ENCODE measurements at regions not wholly inside any gene's neighbourhood (a gene's known extent, or its start where the extent isn't known, plus 50 kb on each side); places are given as distances from the start of the nearest gene placed in this dataset.

GRCh38 chr5:158511454-158511853 lies 588.3 kb downstream of the EBF1 start:
- Histone ChIP-seq H4K20me1 (ENCODE audit: insufficient read depth, low read length) (no peaks in the 10 kb centered on the region), H3K36me3 (ENCODE audit: insufficient read depth, low read length) (peaks cover 13% of the 10 kb centered on the region; the same call in 1 of the 2 replicates), H2AFZ (ENCODE audit: low read length) (peak overlapping the region; percentile 41; the same call in 1 of the 2 replicates), H3K4me1 (ENCODE audit: insufficient read depth, low read length, poor library complexity, severe bottlenecking) (peaks cover 47% of the 10 kb centered on the region), H3K9me3 (ENCODE audit: low read length) (peaks cover 33% of the 10 kb centered on the region; the same call in 1 of the 2 replicates), H3K9me2 (ENCODE audit: insufficient read depth, low read length) (no peaks in the 10 kb centered on the region), H3K79me2 (ENCODE audit: insufficient read depth, low read depth, low read length) (no peaks in the 10 kb centered on the region), H3K4me2 (ENCODE audit: low read length) (peak overlapping the region; percentile 60), H3K27ac (ENCODE audit: low read depth, low read length, poor library complexity, severe bottlenecking) (peak overlapping the region; percentile 95), H3K4me3 (ENCODE audit: low read depth, low read length, poor library complexity, severe bottlenecking) (peak overlapping the region; percentile 27)
- POLR2A ChIA-PET: interaction anchor here (0.6 to 3.2 kb wide), 17 partner anchors 8 to 236 kb away, joined by 3 to 13 read pairs (median 4); no protein-coding TSS in a partner anchor
- intact Hi-C loops (cut with micrococcal nuclease; ENCODE audit: unreplicated experiment): loop anchor here (1.0 to 5.0 kb wide), 6 partner anchors 79 to 334 kb away; no protein-coding TSS in a partner anchor
- no peak for TF ChIP-seq EZH2phosphoT487 (IDR thresholded peaks at IDR 0.05; ENCODE audit: borderline replicate concordance, low read depth, low read length)
- no peak for TF ChIP-seq CTCF (conservative IDR thresholded peaks at IDR 0.05; ENCODE audit: low read length)
- BruUV-seq (replicated peaks): no TSS peak
- peak; percentile 98 for DNase-seq (ENCODE audit: low spot score)
- CTCF ChIA-PET (ENCODE audit: unreplicated experiment): interaction anchor here (1.5 kb wide), 1 partner anchor 10 kb away, joined by 5 read pairs; no protein-coding TSS in a partner anchor

- no peak for DNase-seq (ENCODE audit: low spot score)
- BruUV-seq (replicated peaks): no TSS peak
- Histone ChIP-seq H3K79me2 (ENCODE audit: insufficient read depth, low read depth, low read length) (no peaks in the 10 kb centered on the region), H3K27ac (ENCODE audit: low read depth, low read length, poor library complexity, severe bottlenecking) (peak overlapping the region; percentile 95), H3K4me2 (ENCODE audit: low read length) (peak overlapping the region; percentile 60), H3K4me1 (ENCODE audit: insufficient read depth, low read length, poor library complexity, severe bottlenecking) (peaks cover 47% of the 10 kb centered on the region), H4K20me1 (ENCODE audit: insufficient read depth, low read length) (no peaks in the 10 kb centered on the region), H2AFZ (ENCODE audit: low read length) (peak overlapping the region; percentile 41; the same call in 1 of the 2 replicates), H3K4me3 (ENCODE audit: low read depth, low read length, poor library complexity, severe bottlenecking) (no peak overlapping the region), H3K9me3 (ENCODE audit: low read length) (peaks cover 43% of the 10 kb centered on the region), H3K36me3 (ENCODE audit: insufficient read depth, low read length) (peaks cover 13% of the 10 kb centered on the region; the same call in 1 of the 2 replicates), H3K9me2 (ENCODE audit: insufficient read depth, low read length) (no peaks in the 10 kb centered on the region)
- intact Hi-C loops (cut with micrococcal nuclease; ENCODE audit: unreplicated experiment): loop anchor here (2.0 to 5.0 kb wide), 4 partner anchors 78 to 333 kb away; no protein-coding TSS in a partner anchor
- ChIA-PET CTCF (ENCODE audit: unreplicated experiment) (no interaction called here), POLR2A (interaction anchor here (2.4 to 3.2 kb wide), 2 partner anchors 11 to 31 kb away, joined by 11 to 13 read pairs; no protein-coding TSS in a partner anchor)
- no peak for TF ChIP-seq CTCF (conservative IDR thresholded peaks at IDR 0.05; ENCODE audit: low read length)
- TF ChIP-seq EZH2phosphoT487 (IDR thresholded peaks at IDR 0.05; ENCODE audit: borderline replicate concordance, low read depth, low read length): no peak
Observed at GRCh38 chr5:158510479-158510878, 589.2 kb downstream of the EBF1 start.

GRCh38 chr5:158506648-158507047 lies 593.1 kb downstream of the EBF1 start:
- Histone ChIP-seq H3K27ac (ENCODE audit: low read depth, low read length, poor library complexity, severe bottlenecking) (no peak overlapping the region), H4K20me1 (ENCODE audit: insufficient read depth, low read length) (no peaks in the 10 kb centered on the region), H3K36me3 (ENCODE audit: insufficient read depth, low read length) (peaks cover 13% of the 10 kb centered on the region; the same call in 1 of the 2 replicates), H2AFZ (ENCODE audit: low read length) (no peak overlapping the region), H3K9me2 (ENCODE audit: insufficient read depth, low read length) (no peaks in the 10 kb centered on the region), H3K4me3 (ENCODE audit: low read depth, low read length, poor library complexity, severe bottlenecking) (no peak overlapping the region), H3K9me3 (ENCODE audit: low read length) (peaks cover 52% of the 10 kb centered on the region), H3K4me2 (ENCODE audit: low read length) (no peak overlapping the region), H3K4me1 (ENCODE audit: insufficient read depth, low read length, poor library complexity, severe bottlenecking) (peaks cover 14% of the 10 kb centered on the region), H3K79me2 (ENCODE audit: insufficient read depth, low read depth, low read length) (no peaks in the 10 kb centered on the region)
- POLR2A ChIA-PET: interaction anchor here (0.6 to 0.8 kb wide), 2 partner anchors 44 to 419 kb away, joined by 3 read pairs; no protein-coding TSS in a partner anchor
- no peak for TF ChIP-seq CTCF (conservative IDR thresholded peaks at IDR 0.05; ENCODE audit: low read length)
- TF ChIP-seq EZH2phosphoT487 (IDR thresholded peaks at IDR 0.05; ENCODE audit: borderline replicate concordance, low read depth, low read length): no peak
- CTCF ChIA-PET (ENCODE audit: unreplicated experiment): no interaction called here
- BruUV-seq (replicated peaks): no TSS peak
- peak; percentile 31 for DNase-seq (ENCODE audit: low spot score)
- intact Hi-C loops (cut with micrococcal nuclease; ENCODE audit: unreplicated experiment): no loop called here
